PC-9 (cell line): ENCODE measurements at regions not wholly inside any gene's neighbourhood (a gene's known extent, or its start where the extent isn't known, plus 50 kb on each side); places are given as distances from the start of the nearest gene placed in this dataset.

Experiments
- BruUV-seq: library from RNA; stranded (reverse); fragments of 400-500 nt; replicated peaks from 2 replicates; lab custom pipeline; 2021; lab: Mats Ljungman, UMichigan
- CTCF ChIA-PET: fragments of 300-600 bp; sonication (Branson Sonifier 250); formaldehyde crosslinking; loops from one replicate; lab custom pipeline; 2022; ENCODE audit warnings: antibody characterized with exemption; lab: Charles Lee
- POLR2A ChIA-PET: fragments of 300-600 bp; sonication (Branson Sonifier 250); formaldehyde crosslinking; loops from one replicate; lab custom pipeline; 2022; ENCODE audit warnings: antibody characterized with exemption; ENCODE audit not compliant: unreplicated experiment; lab: Charles Lee
- DNase-seq, 2 experiments: peaks; one replicate each; pipeline versions ENCODE4 v3.0.0 to v3.0.0-alpha.2; 2015 to 2022; ENCODE audit warnings: mixed read lengths in 1 of 2
- H2AFZ ChIP-seq: fragments of 200-600 bp; sonication (generic); 2 replicates; pipeline ENCODE4 v1.8.1; 2017; ENCODE audit warnings: antibody characterized with exemption
- H3F3A ChIP-seq: fragments of 200-600 bp; sonication (generic); 2 replicates; pipeline ENCODE4 v1.8.1; 2017; ENCODE audit warnings: antibody characterized with exemption, mild to moderate bottlenecking, low read depth; ENCODE audit not compliant: insufficient read depth
- H3K27ac ChIP-seq: fragments of 200-600 bp; sonication (generic); 2 replicates; pipeline ENCODE4 v1.6.1; 2016; ENCODE audit warnings: mixed run types
- H3K27me3 ChIP-seq: fragments of 200-600 bp; sonication (generic); 2 replicates; pipeline ENCODE4 v1.6.1; 2016; ENCODE audit warnings: low read depth, mixed run types; ENCODE audit not compliant: insufficient read depth
- H3K36me3 ChIP-seq: fragments of 200-600 bp; sonication (generic); 2 replicates; pipeline ENCODE4 v1.6.1; 2016; ENCODE audit warnings: low read depth, mixed run types
- H3K4me1 ChIP-seq: fragments of 200-600 bp; sonication (generic); replicated peaks from 2 replicates; pipeline ENCODE4 v1.6.1; 2016; ENCODE audit warnings: mixed run types; ENCODE audit not compliant: insufficient read depth
- H3K4me2 ChIP-seq: fragments of 200-600 bp; sonication (generic); 2 replicates; pipeline ENCODE4 v1.6.1; 2017; ENCODE audit warnings: mixed run types
- H3K4me3 ChIP-seq: fragments of 200-600 bp; sonication (generic); 2 replicates; pipeline ENCODE4 v1.6.1; 2016; ENCODE audit warnings: mixed run types
- H3K79me2 ChIP-seq: fragments of 200-600 bp; sonication (generic); 2 replicates; pipeline ENCODE4 v1.6.1; 2017; ENCODE audit warnings: low read depth, mixed run types
- H3K9me2 ChIP-seq: fragments of 200-600 bp; sonication (generic); 2 replicates; pipeline ENCODE4 v1.8.1; 2017; ENCODE audit warnings: mild to moderate bottlenecking; ENCODE audit not compliant: insufficient read depth
- H3K9me3 ChIP-seq: fragments of 200-600 bp; sonication (generic); 2 replicates; pipeline ENCODE4 v1.8.1; 2016; ENCODE audit warnings: low read depth; ENCODE audit not compliant: insufficient read depth
- H4K20me1 ChIP-seq: fragments of 200-600 bp; sonication (generic); 2 replicates; pipeline ENCODE4 v1.8.1; 2017; ENCODE audit not compliant: insufficient read depth
- EZH2 ChIP-seq: fragments of 200-600 bp; sonication (generic); IDR thresholded peaks from 2 replicates; pipeline ENCODE4 v1.8.0; 2017; ENCODE audit warnings: antibody characterized with exemption, low read depth
- intact Hi-C: fragments of 100-400 bp; cut with micrococcal nuclease; formaldehyde crosslinking; loops from one replicate; pipeline ENCODE4 v1.10.0; 2022; ENCODE audit not compliant: unreplicated experiment
- TF ChIP-seq, protein P1 (sequence below): fragments of 200-600 bp; sonication (generic); conservative IDR thresholded peaks from 2 replicates; pipeline ENCODE4 v1.6.1; 2017; ENCODE audit warnings: mixed run types, antibody characterized with exemption, mild to moderate bottlenecking, moderate library complexity

DNA sequence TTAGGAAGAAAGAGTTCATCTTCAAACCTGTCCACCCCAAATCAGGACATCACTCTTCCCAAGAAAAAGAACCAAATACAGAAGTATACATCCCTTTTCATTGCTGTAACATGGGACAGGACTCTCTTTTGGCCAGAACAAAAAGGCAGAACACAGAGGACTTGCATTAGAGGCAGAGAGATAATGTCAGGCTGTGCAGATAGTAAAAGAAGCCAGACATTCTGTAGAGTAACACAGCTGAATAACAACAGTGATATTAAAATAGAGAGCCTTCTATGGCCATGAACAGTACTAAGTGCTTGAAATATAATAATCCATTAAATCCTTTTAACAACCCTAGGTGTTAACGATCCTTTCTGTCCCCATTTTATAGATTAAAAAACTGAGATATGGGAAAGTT lies 437.2 kb downstream of the NFIB start:
- Histone ChIP-seq H3K27ac (no peak overlapping the region), H4K20me1 (no peaks in the 10 kb centered on the region), H3K27me3 (no peaks in the 10 kb centered on the region), H3K36me3 (no peaks in the 10 kb centered on the region), H3K4me3 (no peak overlapping the region), H3K4me2 (no peak overlapping the region), H3K79me2 (no peaks in the 10 kb centered on the region), H3K9me3 (no peaks in the 10 kb centered on the region), H3K9me2 (no peaks in the 10 kb centered on the region), H3K4me1 (no peaks in the 10 kb centered on the region), H3F3A (no peaks in the 10 kb centered on the region), H2AFZ (no peak overlapping the region)
- no peak for DNase-seq
- POLR2A ChIA-PET = no interaction called here
- CTCF ChIA-PET = no interaction called here
- intact Hi-C loops = no loop called here
- no peak for TF ChIP-seq EZH2
- TF ChIP-seq, protein P1, sequence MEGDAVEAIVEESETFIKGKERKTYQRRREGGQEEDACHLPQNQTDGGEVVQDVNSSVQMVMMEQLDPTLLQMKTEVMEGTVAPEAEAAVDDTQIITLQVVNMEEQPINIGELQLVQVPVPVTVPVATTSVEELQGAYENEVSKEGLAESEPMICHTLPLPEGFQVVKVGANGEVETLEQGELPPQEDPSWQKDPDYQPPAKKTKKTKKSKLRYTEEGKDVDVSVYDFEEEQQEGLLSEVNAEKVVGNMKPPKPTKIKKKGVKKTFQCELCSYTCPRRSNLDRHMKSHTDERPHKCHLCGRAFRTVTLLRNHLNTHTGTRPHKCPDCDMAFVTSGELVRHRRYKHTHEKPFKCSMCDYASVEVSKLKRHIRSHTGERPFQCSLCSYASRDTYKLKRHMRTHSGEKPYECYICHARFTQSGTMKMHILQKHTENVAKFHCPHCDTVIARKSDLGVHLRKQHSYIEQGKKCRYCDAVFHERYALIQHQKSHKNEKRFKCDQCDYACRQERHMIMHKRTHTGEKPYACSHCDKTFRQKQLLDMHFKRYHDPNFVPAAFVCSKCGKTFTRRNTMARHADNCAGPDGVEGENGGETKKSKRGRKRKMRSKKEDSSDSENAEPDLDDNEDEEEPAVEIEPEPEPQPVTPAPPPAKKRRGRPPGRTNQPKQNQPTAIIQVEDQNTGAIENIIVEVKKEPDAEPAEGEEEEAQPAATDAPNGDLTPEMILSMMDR = no peak
- no TSS peak for BruUV-seq

DNA sequence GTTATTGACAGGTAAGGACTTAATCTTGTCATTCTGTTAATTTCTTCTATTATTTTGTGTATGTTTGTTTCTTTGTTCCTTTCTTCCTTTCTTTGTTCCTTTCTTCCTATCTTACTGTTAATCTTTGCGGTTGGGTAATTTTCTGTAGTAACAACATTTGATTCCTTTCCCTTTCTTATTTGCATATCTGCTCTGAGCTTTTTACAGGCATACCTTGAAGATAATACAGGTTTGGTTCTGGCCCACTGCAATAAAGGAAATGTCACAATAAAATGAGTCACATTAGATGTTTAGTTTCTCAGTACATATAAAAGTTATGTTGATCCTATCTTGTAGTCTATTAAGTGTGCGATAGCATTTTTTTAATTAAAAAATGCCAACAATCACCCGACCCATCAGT lies 440.7 kb downstream of the NFIB start:
- no peaks in the 10 kb centered on the region for H3K9me2 ChIP-seq
- ChIA-PET CTCF (interaction anchor here (0.6 kb wide), 1 partner anchor 521 kb away, joined by 3 read pairs; no protein-coding TSS in a partner anchor), POLR2A (no interaction called here)
- H3K27me3 ChIP-seq = no peaks in the 10 kb centered on the region
- no peak overlapping the region for H3K4me2 ChIP-seq
- H3K4me1 ChIP-seq = no peaks in the 10 kb centered on the region
- intact Hi-C loops = no loop called here
- H3K27ac ChIP-seq = no peak overlapping the region
- no peaks in the 10 kb centered on the region for H3K79me2 ChIP-seq
- H3K9me3 ChIP-seq = no peaks in the 10 kb centered on the region
- no peaks in the 10 kb centered on the region for H4K20me1 ChIP-seq
- no peaks in the 10 kb centered on the region for H3F3A ChIP-seq
- no peaks in the 10 kb centered on the region for H3K36me3 ChIP-seq
- H3K4me3 ChIP-seq = no peak overlapping the region
- DNase-seq = no peak
- TF ChIP-seq EZH2 = no peak
- TF ChIP-seq, protein P1 = no peak
- H2AFZ ChIP-seq = no peak overlapping the region
- BruUV-seq = no TSS peak

DNA sequence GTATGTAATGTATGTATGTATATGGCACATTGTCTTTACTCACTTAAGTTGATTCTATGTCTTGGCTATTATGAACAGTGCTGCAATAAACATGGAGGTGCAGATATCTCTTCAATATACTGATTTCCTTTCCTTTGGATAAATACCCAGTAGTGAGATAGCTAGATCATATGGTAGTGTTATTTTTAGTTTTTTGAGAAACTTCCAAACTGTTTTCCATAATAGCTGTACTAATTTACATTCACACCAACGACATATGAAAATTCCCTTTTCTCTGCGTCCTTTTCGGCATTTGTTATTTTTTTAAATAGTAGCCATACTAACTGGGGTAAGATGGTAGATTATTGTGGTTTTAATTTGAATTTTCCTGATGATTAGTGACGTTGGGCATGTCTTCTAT lies 445.6 kb downstream of the NFIB start:
- no peak for DNase-seq
- H3K4me2 ChIP-seq = no peak overlapping the region
- H3K4me3 ChIP-seq = no peak overlapping the region
- H2AFZ ChIP-seq = no peak overlapping the region
- H3K36me3 ChIP-seq = no peaks in the 10 kb centered on the region
- POLR2A ChIA-PET = no interaction called here
- no peaks in the 10 kb centered on the region for H3K9me3 ChIP-seq
- BruUV-seq = no TSS peak
- intact Hi-C loops = no loop called here
- H3K4me1 ChIP-seq = no peaks in the 10 kb centered on the region
- H3F3A ChIP-seq = no peaks in the 10 kb centered on the region
- no peak for TF ChIP-seq EZH2
- TF ChIP-seq, protein P1 = no peak
- no peaks in the 10 kb centered on the region for H3K79me2 ChIP-seq
- no peaks in the 10 kb centered on the region for H3K9me2 ChIP-seq
- H3K27ac ChIP-seq = no peak overlapping the region
- H3K27me3 ChIP-seq = no peaks in the 10 kb centered on the region
- no peaks in the 10 kb centered on the region for H4K20me1 ChIP-seq
- CTCF ChIA-PET = no interaction called here
